HG03575 (cell line): ENCODE measurements at regions not wholly inside any gene's neighbourhood (a gene's known extent, or its start where the extent isn't known, plus 50 kb on each side); places are given as distances from the start of the nearest gene placed in this dataset.
"Not testable (repeated sequence)": the region's sequence is repeated elsewhere in the genome, so short reads cannot be mapped to it uniquely, and the experiment has no call there.

ENCODE experiments used
- ATAC-seq: cut with Tn5 transposase; IDR thresholded peaks from one replicate; pipeline ENCODE4 v1.9.1; 2021; ENCODE audit not compliant: unreplicated experiment, insufficient number of reproducible peaks, low FRiP score; ENCODE audit errors: extremely low read depth

GRCh38 chr4:3874028-3874415 lies 107.8 kb downstream of the ADRA2C start:
- ATAC-seq = no peak

- ATAC-seq = no peak
Observed at GRCh38 chr4:3874525-3875110, 108.4 kb downstream of the ADRA2C start.

DNA sequence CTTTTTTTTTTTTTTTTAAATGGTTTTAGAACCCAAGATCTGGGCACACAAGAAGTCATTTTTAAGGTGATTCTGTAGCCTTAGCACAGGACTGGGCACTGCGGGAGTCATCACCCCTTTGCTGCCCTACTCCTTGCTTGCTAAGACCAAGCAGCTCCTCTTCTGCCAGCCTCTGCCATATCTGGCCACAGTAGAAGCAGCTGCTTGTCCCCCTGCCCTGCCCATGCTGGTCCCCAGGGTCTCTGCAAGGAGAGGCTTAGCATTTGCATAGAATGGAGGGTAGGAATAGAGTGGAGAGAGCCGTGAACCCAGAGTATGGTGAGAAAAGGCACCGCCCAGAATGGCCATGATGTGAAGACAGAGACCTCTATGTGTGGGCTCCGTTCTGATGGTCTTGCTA lies 109.3 kb downstream of the ADRA2C start:
- no peak for ATAC-seq

DNA sequence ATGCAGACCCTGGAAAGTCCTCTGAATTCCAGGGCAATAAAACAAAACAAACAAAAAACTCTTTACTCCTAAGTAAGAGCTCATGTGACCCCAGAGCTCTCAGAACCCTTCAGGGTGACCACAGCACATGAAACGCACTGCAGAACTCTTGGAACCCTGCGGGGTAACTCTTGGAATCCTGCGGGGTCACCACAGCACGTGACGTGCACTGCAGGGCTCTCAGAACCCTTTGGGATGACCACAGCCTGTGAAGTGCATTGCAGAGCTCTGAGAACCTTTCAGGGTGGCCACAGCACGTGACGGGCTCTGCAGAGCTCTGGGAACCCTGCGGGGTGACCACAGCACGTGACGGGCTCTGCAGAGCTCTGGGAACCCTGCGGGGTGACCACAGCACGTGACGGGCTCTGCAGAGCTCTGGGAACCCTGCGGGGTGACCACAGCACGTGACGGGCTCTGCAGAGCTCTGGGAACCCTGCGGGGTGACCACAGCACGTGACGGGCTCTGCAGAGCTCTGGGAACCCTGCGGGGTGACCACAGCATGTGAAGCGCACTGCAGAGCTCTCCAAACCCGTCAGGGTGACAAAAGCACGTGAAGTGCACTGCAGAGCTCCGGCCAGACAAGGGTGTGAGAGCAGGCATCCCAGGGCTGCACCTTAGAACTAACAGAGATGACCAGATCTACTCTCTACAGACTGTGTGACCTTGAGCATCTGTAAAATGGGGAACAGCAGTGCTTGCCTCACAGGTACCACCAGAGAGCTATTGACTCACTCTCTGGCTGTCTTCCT lies 110.1 kb downstream of the ADRA2C start:
- not testable (repeated sequence) for ATAC-seq

- ATAC-seq = no peak
Observed at GRCh38 chr4:3877236-3877635, 111.1 kb downstream of the ADRA2C start.

DNA sequence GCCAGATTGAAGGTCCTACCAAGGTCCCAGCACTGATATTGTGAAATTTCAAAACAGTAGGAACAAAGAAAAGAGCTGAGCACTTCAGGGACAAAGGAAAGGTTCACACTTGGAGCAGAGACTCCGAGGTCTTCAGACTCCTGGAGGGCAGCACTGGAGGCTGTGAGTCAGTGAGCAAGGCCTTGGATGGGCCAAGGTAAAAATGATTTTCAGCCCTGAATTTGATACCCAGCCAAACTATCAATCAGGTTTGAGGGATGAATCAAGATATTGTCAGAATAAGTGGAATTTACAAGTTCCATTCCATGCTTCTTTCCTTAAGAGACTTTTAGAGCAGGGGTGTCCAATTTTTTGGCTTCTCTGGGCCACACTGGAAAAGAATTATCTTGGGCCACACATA lies 111.7 kb downstream of the ADRA2C start:
- ATAC-seq = no peak

GRCh38 chr4:3878678-3879077 lies 112.5 kb downstream of the ADRA2C start:
- ATAC-seq = no peak

DNA sequence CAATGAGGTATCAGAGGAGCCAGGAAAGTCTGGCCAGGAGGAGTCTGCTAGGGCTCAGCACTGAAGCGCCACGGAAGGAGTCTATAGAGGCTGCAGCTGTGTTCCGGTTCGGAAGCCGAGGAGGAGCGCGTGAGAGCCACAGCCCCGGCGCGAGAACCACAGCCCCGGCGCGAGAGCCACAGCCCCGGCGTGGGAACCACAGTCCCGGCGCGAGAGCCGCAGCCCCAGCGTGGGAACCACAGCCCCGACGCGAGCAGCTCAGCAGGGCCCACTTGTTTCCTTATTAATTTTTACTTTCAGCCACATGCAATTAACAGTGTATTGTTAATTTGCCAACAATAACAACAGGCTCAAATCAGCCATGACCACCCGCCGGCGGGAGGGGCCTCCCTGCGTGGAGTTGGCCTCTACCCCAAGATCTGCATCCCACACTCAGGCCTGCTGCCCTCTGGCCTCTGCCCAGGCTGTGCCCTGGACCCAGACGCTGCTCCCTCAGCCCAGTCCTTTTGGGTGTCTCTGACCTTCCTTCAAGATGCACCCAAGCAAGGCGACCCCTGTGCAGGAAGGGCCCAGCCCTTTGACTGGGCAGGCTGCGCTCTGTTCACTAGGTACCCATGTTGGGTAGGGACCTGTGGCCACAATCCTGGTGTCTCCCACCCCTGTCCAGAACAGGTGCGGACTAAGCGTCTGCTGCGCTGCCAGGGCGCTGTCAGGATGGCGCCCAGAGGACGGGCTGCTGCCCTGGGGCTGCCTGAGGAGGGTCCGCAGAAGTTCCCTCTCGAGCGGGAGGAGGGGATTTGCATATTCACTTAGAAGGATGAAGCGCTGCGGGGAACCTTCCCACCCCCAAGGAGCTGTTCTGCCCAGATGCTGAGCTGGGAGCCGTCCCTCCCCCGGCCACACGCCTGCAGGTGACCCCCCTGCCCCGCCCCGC lies 113.8 kb downstream of the ADRA2C start:
- ATAC-seq = no peak

GRCh38 chr4:3880615-3881120 lies 114.5 kb downstream of the ADRA2C start:
- no peak for ATAC-seq

DNA sequence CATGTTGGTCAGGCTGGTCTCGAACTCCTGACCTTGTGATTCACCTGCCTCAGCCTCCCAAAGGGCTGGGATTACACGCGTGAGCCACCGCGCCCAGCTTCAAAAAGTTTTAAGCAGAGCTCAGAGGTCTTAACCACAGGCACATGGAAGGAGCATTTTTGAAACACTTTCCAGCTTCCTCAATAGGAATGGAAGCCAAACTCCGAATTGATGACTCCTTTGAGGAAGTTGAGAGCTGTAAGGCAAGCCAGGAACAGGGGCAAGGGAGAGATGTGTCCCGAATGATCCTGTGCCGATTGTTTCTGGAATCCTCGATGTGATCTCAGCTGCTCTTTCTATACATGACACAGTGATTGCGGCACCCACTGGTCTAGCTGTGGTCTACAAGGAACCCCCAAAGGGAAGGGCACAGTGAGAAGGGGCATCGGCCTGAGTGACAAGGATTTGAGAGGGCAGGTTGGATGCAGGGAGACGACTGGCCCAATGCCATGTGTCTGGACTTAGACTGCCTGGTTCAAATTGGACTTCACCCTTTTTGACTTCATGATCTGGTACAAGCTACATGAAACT lies 116.2 kb downstream of the ADRA2C start:
- not testable (repeated sequence) for ATAC-seq

GRCh38 chr4:3884261-3884660 lies 118.1 kb downstream of the ADRA2C start:
- not testable (repeated sequence) for ATAC-seq

DNA sequence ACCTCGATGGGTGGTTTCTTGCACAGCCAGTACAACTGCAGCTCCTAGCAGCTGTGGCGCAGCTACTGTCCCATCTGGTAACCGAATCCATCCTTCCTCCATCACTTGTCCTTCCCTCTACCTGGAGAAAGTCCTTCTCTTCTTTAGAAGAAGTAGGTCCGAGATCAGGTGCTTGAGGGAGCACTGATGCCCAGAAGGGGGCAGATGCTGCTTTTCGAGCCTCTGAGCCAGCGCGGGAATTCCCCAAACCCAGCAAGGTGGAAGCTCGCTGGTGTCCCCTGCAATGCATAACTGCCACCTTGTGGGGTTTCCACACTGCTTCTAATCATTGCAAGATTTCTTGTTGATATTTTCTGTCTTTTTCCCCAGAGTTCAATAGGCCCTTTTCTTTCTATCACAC lies 127.4 kb downstream of the ADRA2C start:
- ATAC-seq = not testable (repeated sequence)

DNA sequence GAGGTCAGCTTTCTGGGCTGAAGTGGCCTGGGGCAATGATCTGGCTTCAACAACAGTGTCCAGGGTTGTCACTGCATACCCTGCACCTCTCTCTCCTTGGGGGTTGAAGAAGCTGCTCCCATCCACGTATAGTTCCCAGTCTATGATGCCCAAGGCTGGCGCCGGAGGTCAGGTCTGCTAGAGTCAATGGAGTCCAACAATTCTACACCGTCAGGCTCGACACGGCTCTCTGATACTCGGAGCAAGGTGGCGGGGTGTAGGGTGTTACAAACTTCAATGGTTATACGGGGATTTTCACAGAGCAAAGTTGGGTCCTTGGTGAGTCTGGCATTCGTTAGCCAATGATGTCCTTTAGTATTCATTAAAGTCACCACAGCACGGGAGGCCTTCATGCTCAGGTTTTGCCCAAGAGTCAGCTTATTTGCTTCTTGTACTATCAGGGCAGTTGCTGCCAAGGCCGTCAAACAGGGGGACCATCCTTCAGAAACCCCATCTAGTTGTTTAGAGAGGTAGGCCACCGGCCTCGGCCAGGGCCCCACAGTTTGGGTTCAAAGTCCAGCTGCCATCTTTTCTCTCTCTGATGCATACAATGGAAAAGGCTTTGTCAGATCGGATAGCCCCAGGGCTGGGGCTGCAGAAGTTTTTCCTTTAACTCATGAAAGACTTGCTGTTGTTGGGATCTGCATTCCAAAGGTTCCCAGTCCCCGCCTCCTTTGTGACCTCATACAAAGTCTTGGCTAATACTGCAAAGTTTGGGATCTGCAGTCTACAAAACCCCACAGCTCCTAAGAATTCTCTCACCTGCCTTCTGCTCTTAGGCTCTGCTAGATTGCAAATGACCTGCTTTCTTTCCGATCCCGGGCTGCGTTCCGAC lies 128.1 kb downstream of the ADRA2C start:
- ATAC-seq = not testable (repeated sequence)

- ATAC-seq = no peak
Observed at GRCh38 chr4:3896441-3896840, 130.3 kb downstream of the ADRA2C start.

DNA sequence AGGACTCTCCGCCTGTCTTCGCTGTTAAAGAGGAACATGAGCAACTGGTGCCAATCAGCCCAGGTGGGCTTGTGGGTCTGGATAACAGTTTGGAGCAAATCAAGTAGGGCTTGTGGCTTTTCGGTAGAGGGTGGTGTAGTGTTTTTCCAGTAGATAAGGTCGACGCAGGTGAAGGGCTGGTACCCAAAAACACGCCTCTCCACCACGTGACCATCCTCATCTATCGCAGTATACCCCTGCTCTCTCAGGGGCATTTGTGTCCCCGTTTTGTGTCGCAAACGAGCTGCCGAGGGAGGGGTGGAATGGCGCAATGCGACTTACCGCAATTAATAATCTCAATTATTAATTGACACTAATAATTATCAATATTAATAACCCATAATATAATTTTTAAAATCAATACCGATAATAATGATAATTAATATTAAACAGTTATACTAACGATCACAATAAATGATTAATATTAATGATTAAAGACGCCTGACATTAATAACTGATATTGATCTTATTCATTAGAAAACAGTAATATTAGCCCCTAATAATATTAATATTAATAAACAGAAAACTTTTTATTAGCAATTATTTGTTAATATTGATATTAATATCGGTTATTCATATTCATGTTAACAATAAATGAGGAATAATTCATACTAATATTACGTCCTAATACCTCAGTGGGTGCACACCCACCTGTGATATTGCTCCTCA lies 130.8 kb downstream of the ADRA2C start:
- ATAC-seq = not testable (repeated sequence)

GRCh38 chr4:3898098-3898497 lies 131.9 kb downstream of the ADRA2C start:
- ATAC-seq = no peak

DNA sequence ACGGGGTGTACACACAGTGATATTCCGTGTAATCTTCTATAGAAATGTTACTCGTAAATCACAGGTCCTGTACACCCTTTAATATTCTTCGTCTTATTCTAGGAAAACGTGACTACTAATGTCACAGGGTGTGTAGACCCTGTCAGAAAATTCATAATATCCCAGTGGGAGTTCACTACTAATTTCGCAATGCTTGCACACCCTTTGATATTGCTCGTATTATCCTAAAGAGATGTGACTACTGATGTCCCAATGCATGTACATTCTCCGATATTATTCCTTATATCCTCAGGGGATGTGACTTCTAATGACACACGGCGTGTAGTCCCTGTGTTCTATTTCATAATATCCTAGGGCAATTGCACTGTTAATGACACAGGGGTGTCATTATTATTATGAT lies 132.7 kb downstream of the ADRA2C start:
- ATAC-seq = not testable (repeated sequence)
